ENCODE measurements at regions not wholly inside any gene's neighbourhood (a gene's known extent, or its start where the extent isn't known, plus 50 kb on each side); places are given as distances from the start of the nearest gene placed in this dataset.
"Not testable (repeated sequence)": the region's sequence is repeated elsewhere in the genome, so short reads cannot be mapped to it uniquely, and the experiment has no call there.

- H3K36me3 ChIP-seq (ENCODE audit: low read depth): no peaks in the 10 kb centered on the region
- no peak for DNase-seq (ENCODE audit: low spot score)
- no peak for TF ChIP-seq CTCF (IDR thresholded peaks at IDR 0.05; ENCODE audit: poor library complexity, severe bottlenecking)
- ATAC-seq (ENCODE audit: low read depth): no peak
- no peaks in the 10 kb centered on the region for H3K9me3 ChIP-seq (ENCODE audit: severe bottlenecking)
- no peak overlapping the region for H3K27ac ChIP-seq (ENCODE audit: poor library complexity, severe bottlenecking)
- no peak overlapping the region for H3K4me3 ChIP-seq (ENCODE audit: severe bottlenecking)
- no peaks in the 10 kb centered on the region for H3K4me1 ChIP-seq (ENCODE audit: insufficient read depth, poor library complexity, severe bottlenecking)
- H3K27me3 ChIP-seq (ENCODE audit: insufficient read depth, poor library complexity, severe bottlenecking): no peaks in the 10 kb centered on the region
Observed at GRCh38 chr11:49499117-49499516, 290.7 kb upstream of the FOLH1 start.

- no peak overlapping the region for H3K4me3 ChIP-seq (ENCODE audit: severe bottlenecking)
- no peak overlapping the region for H3K27ac ChIP-seq (ENCODE audit: poor library complexity, severe bottlenecking)
- ATAC-seq (ENCODE audit: low read depth) (no peak), DNase-seq (ENCODE audit: low spot score) (no peak)
- H3K36me3 ChIP-seq (ENCODE audit: low read depth): no peaks in the 10 kb centered on the region
- H3K9me3 ChIP-seq (ENCODE audit: severe bottlenecking): no peaks in the 10 kb centered on the region
- TF ChIP-seq CTCF (IDR thresholded peaks at IDR 0.05; ENCODE audit: poor library complexity, severe bottlenecking): no peak
- no peaks in the 10 kb centered on the region for H3K27me3 ChIP-seq (ENCODE audit: insufficient read depth, poor library complexity, severe bottlenecking)
- no peaks in the 10 kb centered on the region for H3K4me1 ChIP-seq (ENCODE audit: insufficient read depth, poor library complexity, severe bottlenecking)
Observed at GRCh38 chr11:49505231-49505630, 296.8 kb upstream of the FOLH1 start.

- peak; percentile 60 for TF ChIP-seq CTCF (IDR thresholded peaks at IDR 0.05; ENCODE audit: poor library complexity, severe bottlenecking)
- DNase-seq (ENCODE audit: low spot score); H3K4me1 ChIP-seq (ENCODE audit: insufficient read depth, poor library complexity, severe bottlenecking); H3K27me3 ChIP-seq (ENCODE audit: insufficient read depth, poor library complexity, severe bottlenecking); H3K36me3 ChIP-seq (ENCODE audit: low read depth); H3K27ac ChIP-seq (ENCODE audit: poor library complexity, severe bottlenecking); H3K9me3 ChIP-seq (ENCODE audit: severe bottlenecking); H3K4me3 ChIP-seq (ENCODE audit: severe bottlenecking): not testable (repeated sequence)
- ATAC-seq (ENCODE audit: low read depth): peak; percentile 86; the same call in 2 of the 3 replicates
Observed at GRCh38 chr11:49526240-49526829, 317.9 kb upstream of the FOLH1 start.

GRCh38 chr11:49533204-49533603, 324.8 kb upstream of the FOLH1 start:
- TF ChIP-seq CTCF (IDR thresholded peaks at IDR 0.05; ENCODE audit: poor library complexity, severe bottlenecking): no peak
- Histone ChIP-seq H3K4me1 (ENCODE audit: insufficient read depth, poor library complexity, severe bottlenecking) (no peaks in the 10 kb centered on the region), H3K36me3 (ENCODE audit: low read depth) (no peaks in the 10 kb centered on the region), H3K4me3 (ENCODE audit: severe bottlenecking) (no peak overlapping the region), H3K27ac (ENCODE audit: poor library complexity, severe bottlenecking) (no peak overlapping the region), H3K27me3 (ENCODE audit: insufficient read depth, poor library complexity, severe bottlenecking) (no peaks in the 10 kb centered on the region), H3K9me3 (ENCODE audit: severe bottlenecking) (no peaks in the 10 kb centered on the region)
- no peak for DNase-seq (ENCODE audit: low spot score)
- no peak for ATAC-seq (ENCODE audit: low read depth)

- not testable (repeated sequence) for DNase-seq (ENCODE audit: low spot score); H3K36me3 ChIP-seq (ENCODE audit: low read depth); H3K27ac ChIP-seq (ENCODE audit: poor library complexity, severe bottlenecking); ATAC-seq (ENCODE audit: low read depth); H3K4me1 ChIP-seq (ENCODE audit: insufficient read depth, poor library complexity, severe bottlenecking); H3K4me3 ChIP-seq (ENCODE audit: severe bottlenecking); H3K9me3 ChIP-seq (ENCODE audit: severe bottlenecking); H3K27me3 ChIP-seq (ENCODE audit: insufficient read depth, poor library complexity, severe bottlenecking)
Observed at GRCh38 chr11:49538927-49539326, 330.5 kb upstream of the FOLH1 start.

- not testable (repeated sequence) for H3K4me1 ChIP-seq (ENCODE audit: insufficient read depth, poor library complexity, severe bottlenecking); H3K36me3 ChIP-seq (ENCODE audit: low read depth); H3K27ac ChIP-seq (ENCODE audit: poor library complexity, severe bottlenecking); H3K9me3 ChIP-seq (ENCODE audit: severe bottlenecking); H3K27me3 ChIP-seq (ENCODE audit: insufficient read depth, poor library complexity, severe bottlenecking); ATAC-seq (ENCODE audit: low read depth); DNase-seq (ENCODE audit: low spot score); H3K4me3 ChIP-seq (ENCODE audit: severe bottlenecking)
Observed at GRCh38 chr11:49558261-49558847, 350.0 kb upstream of the FOLH1 start.

GRCh38 chr11:49560593-49560992, 352.2 kb upstream of the FOLH1 start:
- H3K4me3 ChIP-seq (ENCODE audit: severe bottlenecking); H3K4me1 ChIP-seq (ENCODE audit: insufficient read depth, poor library complexity, severe bottlenecking); H3K27me3 ChIP-seq (ENCODE audit: insufficient read depth, poor library complexity, severe bottlenecking); H3K27ac ChIP-seq (ENCODE audit: poor library complexity, severe bottlenecking); DNase-seq (ENCODE audit: low spot score); H3K9me3 ChIP-seq (ENCODE audit: severe bottlenecking); H3K36me3 ChIP-seq (ENCODE audit: low read depth); ATAC-seq (ENCODE audit: low read depth): not testable (repeated sequence)

GRCh38 chr11:49561240-49561880, 353.0 kb upstream of the FOLH1 start:
- not testable (repeated sequence) for H3K4me3 ChIP-seq (ENCODE audit: severe bottlenecking); H3K36me3 ChIP-seq (ENCODE audit: low read depth); H3K4me1 ChIP-seq (ENCODE audit: insufficient read depth, poor library complexity, severe bottlenecking); H3K27me3 ChIP-seq (ENCODE audit: insufficient read depth, poor library complexity, severe bottlenecking); H3K9me3 ChIP-seq (ENCODE audit: severe bottlenecking); DNase-seq (ENCODE audit: low spot score); H3K27ac ChIP-seq (ENCODE audit: poor library complexity, severe bottlenecking)
- ATAC-seq (ENCODE audit: low read depth): peak; percentile 52; the same call in 1 of the 3 replicates
